Kidney capillary endothelial cell (primary cell): ENCODE measurements at regions not wholly inside any gene's neighbourhood (a gene's known extent, or its start where the extent isn't known, plus 50 kb on each side); places are given as distances from the start of the nearest gene placed in this dataset.

Source experiments
- DNase-seq: peaks from one replicate; pipeline ENCODE4 v3.0.0-alpha.2; 2018; ENCODE audit warnings: low spot score

GRCh38 chr12:61796846-61797245 lies 463.4 kb upstream of the USP15 start:
- no peak for DNase-seq

GRCh38 chr12:61797266-61797665 lies 462.9 kb upstream of the USP15 start:
- DNase-seq, result no peak

GRCh38 chr12:61798778-61799177 lies 461.4 kb upstream of the USP15 start:
- DNase-seq, result no peak

GRCh38 chr12:61804301-61804700 lies 455.9 kb upstream of the USP15 start:
- no peak for DNase-seq

GRCh38 chr12:61808856-61809255 lies 451.3 kb upstream of the USP15 start:
- peak; percentile 30 for DNase-seq

- no peak for DNase-seq
These were observed 449.7 kb upstream of the USP15 start for GRCh38 chr12:61810486-61810885.

GRCh38 chr12:61821381-61821780 lies 438.8 kb upstream of the USP15 start:
- peak; percentile 5 for DNase-seq

GRCh38 chr12:61823102-61823501 lies 437.1 kb upstream of the USP15 start:
- DNase-seq, result no peak

GRCh38 chr12:61846765-61847164 lies 413.4 kb upstream of the USP15 start:
- no peak for DNase-seq

GRCh38 chr12:61848893-61849292 lies 411.3 kb upstream of the USP15 start:
- no peak for DNase-seq

GRCh38 chr12:61853945-61854344 lies 406.3 kb upstream of the USP15 start:
- DNase-seq, result no peak

- DNase-seq, result no peak
These were observed 405.3 kb upstream of the USP15 start for GRCh38 chr12:61854902-61855301.

GRCh38 chr12:61857968-61858367 lies 402.2 kb upstream of the USP15 start:
- no peak for DNase-seq

- DNase-seq, result no peak
These were observed 399.8 kb upstream of the USP15 start for GRCh38 chr12:61860451-61860850.

GRCh38 chr12:61862986-61863385 lies 397.2 kb upstream of the USP15 start:
- no peak for DNase-seq

GRCh38 chr12:61863811-61864210 lies 396.4 kb upstream of the USP15 start:
- no peak for DNase-seq

GRCh38 chr12:61869796-61870195 lies 390.4 kb upstream of the USP15 start:
- DNase-seq, result no peak

GRCh38 chr12:61870658-61871484 lies 389.3 kb upstream of the USP15 start:
- DNase-seq, result peak; percentile 64

GRCh38 chr12:61871485-61871810 lies 388.8 kb upstream of the USP15 start:
- DNase-seq, result no peak

GRCh38 chr12:61879229-61879628 lies 381.0 kb upstream of the USP15 start:
- no peak for DNase-seq

- DNase-seq, result no peak
These were observed 380.0 kb upstream of the USP15 start for GRCh38 chr12:61880186-61880585.

GRCh38 chr12:61891632-61892031 lies 368.6 kb upstream of the USP15 start:
- no peak for DNase-seq

- no peak for DNase-seq
These were observed 366.0 kb upstream of the USP15 start for GRCh38 chr12:61894168-61894567.

- DNase-seq, result no peak
These were observed 363.8 kb upstream of the USP15 start for GRCh38 chr12:61896436-61896835.
